ENCODE measurements at regions not wholly inside any gene's neighbourhood (a gene's known extent, or its start where the extent isn't known, plus 50 kb on each side); places are given as distances from the start of the nearest gene placed in this dataset.

DNA sequence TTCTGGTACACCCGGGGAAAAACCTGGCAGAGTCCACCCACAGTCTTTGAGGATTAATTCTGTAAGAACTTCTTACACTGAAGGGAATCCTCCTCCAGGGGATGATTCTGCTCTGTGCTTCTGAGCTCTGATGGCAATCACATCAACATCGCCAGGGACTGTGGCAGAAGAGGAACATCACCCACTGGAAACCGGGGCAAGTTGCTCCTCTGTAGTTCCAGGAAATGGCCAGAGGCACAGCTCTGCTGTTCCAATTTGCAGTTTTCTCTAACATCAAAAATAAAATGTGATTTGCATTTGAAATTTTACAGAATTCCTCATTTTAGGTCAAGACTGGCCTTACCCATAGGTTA is 207.6 kb downstream of the DAD1 start (continued):
- TF ChIP-seq, protein P1, sequence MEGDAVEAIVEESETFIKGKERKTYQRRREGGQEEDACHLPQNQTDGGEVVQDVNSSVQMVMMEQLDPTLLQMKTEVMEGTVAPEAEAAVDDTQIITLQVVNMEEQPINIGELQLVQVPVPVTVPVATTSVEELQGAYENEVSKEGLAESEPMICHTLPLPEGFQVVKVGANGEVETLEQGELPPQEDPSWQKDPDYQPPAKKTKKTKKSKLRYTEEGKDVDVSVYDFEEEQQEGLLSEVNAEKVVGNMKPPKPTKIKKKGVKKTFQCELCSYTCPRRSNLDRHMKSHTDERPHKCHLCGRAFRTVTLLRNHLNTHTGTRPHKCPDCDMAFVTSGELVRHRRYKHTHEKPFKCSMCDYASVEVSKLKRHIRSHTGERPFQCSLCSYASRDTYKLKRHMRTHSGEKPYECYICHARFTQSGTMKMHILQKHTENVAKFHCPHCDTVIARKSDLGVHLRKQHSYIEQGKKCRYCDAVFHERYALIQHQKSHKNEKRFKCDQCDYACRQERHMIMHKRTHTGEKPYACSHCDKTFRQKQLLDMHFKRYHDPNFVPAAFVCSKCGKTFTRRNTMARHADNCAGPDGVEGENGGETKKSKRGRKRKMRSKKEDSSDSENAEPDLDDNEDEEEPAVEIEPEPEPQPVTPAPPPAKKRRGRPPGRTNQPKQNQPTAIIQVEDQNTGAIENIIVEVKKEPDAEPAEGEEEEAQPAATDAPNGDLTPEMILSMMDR (IDR thresholded peaks at IDR 0.05; ENCODE audit: control extremely low read depth in 1 of 3, insufficient read depth in 1 of 3, low read depth in 1 of 3, low read length in 3 of 3), result no peak
- no peak for TF ChIP-seq POU5F1 (IDR thresholded peaks at IDR 0.05; ENCODE audit: low read depth, low read length)
- TF ChIP-seq YY1 (IDR thresholded peaks at IDR 0.05; ENCODE audit: low read depth, low read length), result no peak
- TF ChIP-seq GTF2F1 (IDR thresholded peaks at IDR 0.05; ENCODE audit: borderline replicate concordance, low read depth, low read length), result no peak
- TF ChIP-seq EGR1 (IDR thresholded peaks at IDR 0.05; ENCODE audit: borderline replicate concordance, low read depth, low read length), result no peak
